A673 (cell line): ENCODE measurements at regions not wholly inside any gene's neighbourhood (a gene's known extent, or its start where the extent isn't known, plus 50 kb on each side); places are given as distances from the start of the nearest gene placed in this dataset.

ENCODE experiments used
- EZH2 ChIP-seq: fragments of 200-600 bp; sonication (generic); IDR thresholded peaks from 2 replicates; pipeline ENCODE4 v1.6.1; 2017; ENCODE audit warnings: borderline replicate concordance, low read depth, mild to moderate bottlenecking, mixed read lengths, antibody characterized with exemption, low read length; ENCODE audit not compliant: poor library complexity, severe bottlenecking
- TF ChIP-seq, protein P1 (sequence below): fragments of 300-800, 200-600 bp; sonication (generic); conservative IDR thresholded peaks from 2 replicates; pipeline ENCODE4 v1.5.1; 2017; ENCODE audit warnings: low read depth, mild to moderate bottlenecking, antibody characterized with exemption, low read length, moderate library complexity, mixed read lengths

DNA sequence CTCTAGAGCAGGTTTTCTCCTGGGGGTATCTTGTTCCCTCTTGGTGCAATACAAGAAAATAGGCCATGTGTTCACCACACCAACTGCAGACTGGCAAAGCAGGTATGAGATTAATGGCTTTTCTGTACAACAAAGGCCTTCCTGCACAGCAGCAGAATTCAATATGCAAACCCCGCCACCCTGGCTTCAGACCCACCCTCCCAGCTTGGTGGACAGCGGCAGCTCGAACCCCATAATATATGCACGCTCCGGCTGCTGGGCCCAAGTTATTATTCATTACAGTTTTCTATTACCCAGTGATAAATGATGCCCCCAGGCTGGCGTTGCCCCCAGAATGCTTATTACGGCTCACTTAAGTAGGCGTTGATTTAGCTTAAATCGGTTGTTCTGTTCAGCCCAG lies 144.2 kb downstream of the RRAGC start:
- TF ChIP-seq, protein P1, sequence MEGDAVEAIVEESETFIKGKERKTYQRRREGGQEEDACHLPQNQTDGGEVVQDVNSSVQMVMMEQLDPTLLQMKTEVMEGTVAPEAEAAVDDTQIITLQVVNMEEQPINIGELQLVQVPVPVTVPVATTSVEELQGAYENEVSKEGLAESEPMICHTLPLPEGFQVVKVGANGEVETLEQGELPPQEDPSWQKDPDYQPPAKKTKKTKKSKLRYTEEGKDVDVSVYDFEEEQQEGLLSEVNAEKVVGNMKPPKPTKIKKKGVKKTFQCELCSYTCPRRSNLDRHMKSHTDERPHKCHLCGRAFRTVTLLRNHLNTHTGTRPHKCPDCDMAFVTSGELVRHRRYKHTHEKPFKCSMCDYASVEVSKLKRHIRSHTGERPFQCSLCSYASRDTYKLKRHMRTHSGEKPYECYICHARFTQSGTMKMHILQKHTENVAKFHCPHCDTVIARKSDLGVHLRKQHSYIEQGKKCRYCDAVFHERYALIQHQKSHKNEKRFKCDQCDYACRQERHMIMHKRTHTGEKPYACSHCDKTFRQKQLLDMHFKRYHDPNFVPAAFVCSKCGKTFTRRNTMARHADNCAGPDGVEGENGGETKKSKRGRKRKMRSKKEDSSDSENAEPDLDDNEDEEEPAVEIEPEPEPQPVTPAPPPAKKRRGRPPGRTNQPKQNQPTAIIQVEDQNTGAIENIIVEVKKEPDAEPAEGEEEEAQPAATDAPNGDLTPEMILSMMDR: no peak
- TF ChIP-seq EZH2: no peak
